SK-N-SH treated with all-trans-retinoic acid at 6 μM for 48 hours (cell line): ENCODE measurements at regions not wholly inside any gene's neighbourhood (a gene's known extent, or its start where the extent isn't known, plus 50 kb on each side); places are given as distances from the start of the nearest gene placed in this dataset.

ENCODE experiments used
- ATAC-seq: fragments of 200-7000 bp; cut with Tn5 transposase; 3 replicates; pipeline ENCODE4 v1.9.1; 2020; ENCODE audit warnings: mild to moderate bottlenecking, moderate library complexity
- CREB5 ChIP-seq: fragments of 250-450 bp; sonication (Bioruptor Pico); IDR thresholded peaks from 2 replicates; pipeline ENCODE4 v1.5.1; 2020; ENCODE audit warnings: low read depth, mild to moderate bottlenecking, moderate library complexity
- CSDC2 ChIP-seq: fragments of 250-450 bp; sonication (Bioruptor Pico); IDR thresholded peaks from 2 replicates; pipeline ENCODE4 v1.5.0; 2020; ENCODE audit warnings: mild to moderate bottlenecking, moderate library complexity
- CSRNP3 ChIP-seq: fragments of 250-450 bp; sonication (Bioruptor Pico); IDR thresholded peaks from 2 replicates; pipeline ENCODE4 v1.5.1; 2021; ENCODE audit warnings: mild to moderate bottlenecking, moderate library complexity
- ESRRG ChIP-seq: fragments of 250-450 bp; sonication (Bioruptor Pico); IDR thresholded peaks from 2 replicates; pipeline ENCODE4 v1.6.1; 2021; ENCODE audit warnings: mild to moderate bottlenecking
- GLIS3 ChIP-seq: fragments of 250-450 bp; sonication (Bioruptor Pico); IDR thresholded peaks from 2 replicates; pipeline ENCODE4 v1.5.0; 2020; ENCODE audit warnings: mild to moderate bottlenecking, moderate library complexity
- ISL1 ChIP-seq: fragments of 250-450 bp; sonication (Bioruptor Pico); IDR thresholded peaks from 2 replicates; pipeline ENCODE4 v2.1.2; 2022; ENCODE audit warnings: mild to moderate bottlenecking, moderate library complexity
- OSR1 ChIP-seq: fragments of 250-450 bp; sonication (Bioruptor Pico); IDR thresholded peaks from 2 replicates; pipeline ENCODE4 v1.8.0; 2022; ENCODE audit warnings: moderate library complexity, mild to moderate bottlenecking, inconsistent platforms
- PATZ1 ChIP-seq: fragments of 250-450 bp; sonication (Bioruptor Pico); IDR thresholded peaks from 2 replicates; pipeline ENCODE4 v1.8.0; 2020; ENCODE audit warnings: mild to moderate bottlenecking, moderate library complexity, borderline replicate concordance
- POU6F1 ChIP-seq: fragments of 250-450 bp; sonication (Bioruptor Pico); IDR thresholded peaks from 2 replicates; pipeline ENCODE4 v1.8.0; 2021; ENCODE audit warnings: low read depth, mild to moderate bottlenecking, moderate library complexity, borderline replicate concordance
- PPARA ChIP-seq: fragments of 250-450 bp; sonication (Bioruptor Pico); IDR thresholded peaks from 2 replicates; pipeline ENCODE4 v1.5.0; 2020; ENCODE audit warnings: mild to moderate bottlenecking, borderline replicate concordance
- RARB ChIP-seq: fragments of 250-450 bp; sonication (Bioruptor Pico); IDR thresholded peaks from 2 replicates; pipeline ENCODE4 v1.8.0; 2021; ENCODE audit warnings: mild to moderate bottlenecking, moderate library complexity
- SNAI2 ChIP-seq: fragments of 250-450 bp; sonication (Bioruptor Pico); IDR thresholded peaks from 2 replicates; pipeline ENCODE4 v1.5.0; 2020; ENCODE audit warnings: mild to moderate bottlenecking, moderate library complexity
- TCF4 ChIP-seq: fragments of 250-450 bp; sonication (Bioruptor Pico); IDR thresholded peaks from 2 replicates; pipeline ENCODE4 v1.8.0; 2021; ENCODE audit warnings: mild to moderate bottlenecking, moderate library complexity, borderline replicate concordance
- TOX ChIP-seq: fragments of 250-450 bp; sonication (Bioruptor Pico); IDR thresholded peaks from 2 replicates; pipeline ENCODE4 v1.8.0; 2021; ENCODE audit warnings: mild to moderate bottlenecking, moderate library complexity, borderline replicate concordance
- TSHZ2 ChIP-seq: fragments of 250-450 bp; sonication (Bioruptor Pico); IDR thresholded peaks from 2 replicates; pipeline ENCODE4 v1.5.0; 2020; ENCODE audit warnings: mild to moderate bottlenecking, moderate library complexity
- ZC3H10 ChIP-seq: fragments of 250-450 bp; sonication (Bioruptor Pico); IDR thresholded peaks from 2 replicates; pipeline ENCODE4 v1.5.1; 2021; ENCODE audit warnings: mild to moderate bottlenecking, moderate library complexity
- ZFP30 ChIP-seq: fragments of 450-650 bp; formaldehyde crosslinking; IDR thresholded peaks from 2 replicates; pipeline ENCODE4 v1.5.0; 2022; ENCODE audit warnings: mild to moderate bottlenecking, moderate library complexity
- ZNF565 ChIP-seq: fragments of 450-650 bp; formaldehyde crosslinking; conservative IDR thresholded peaks from 2 replicates; pipeline ENCODE4 v1.5.0; 2020; ENCODE audit warnings: low read depth, mild to moderate bottlenecking, moderate library complexity
- ZNF70 ChIP-seq: fragments of 450-650 bp; formaldehyde crosslinking; IDR thresholded peaks from 2 replicates; pipeline ENCODE4 v1.5.0; 2020; ENCODE audit warnings: mild to moderate bottlenecking, moderate library complexity
- ZNF8 ChIP-seq: fragments of 450-650 bp; formaldehyde crosslinking; IDR thresholded peaks from 2 replicates; pipeline ENCODE4 v1.5.0; 2020; ENCODE audit warnings: mild to moderate bottlenecking, moderate library complexity

- TF ChIP-seq TOX (CRISPR knock-in tag) (no peak), SNAI2 (CRISPR knock-in tag) (no peak), TSHZ2 (CRISPR knock-in tag) (no peak), ZFP30 (CRISPR knock-in tag) (no peak), CSDC2 (no peak), OSR1 (CRISPR knock-in tag) (no peak), POU6F1 (CRISPR knock-in tag) (no peak), ZC3H10 (CRISPR knock-in tag) (no peak), RARB (CRISPR knock-in tag) (no peak), CREB5 (no peak), GLIS3 (no peak), PPARA (no peak), PATZ1 (CRISPR knock-in tag) (no peak), ZNF8 (CRISPR knock-in tag) (no peak), TCF4 (no peak)
- no peak for ATAC-seq
These were observed 145.4 kb downstream of the IRX5 start for GRCh38 chr16:55076053-55076452.

GRCh38 chr16:55077266-55077665, 146.6 kb downstream of the IRX5 start:
- no peak for TF ChIP-seq ZC3H10 (CRISPR knock-in tag)
- TF ChIP-seq ESRRG (CRISPR knock-in tag) = no peak
- no peak for TF ChIP-seq GLIS3
- no peak for TF ChIP-seq CSDC2
- ATAC-seq = no peak

- TF ChIP-seq ISL1 (CRISPR knock-in tag) = no peak
- no peak for TF ChIP-seq ZC3H10 (CRISPR knock-in tag)
- no peak for TF ChIP-seq ZNF565 (CRISPR knock-in tag)
- no peak for TF ChIP-seq ZNF70
- TF ChIP-seq OSR1 (CRISPR knock-in tag) = no peak
- no peak for TF ChIP-seq CSDC2
- no peak for TF ChIP-seq CREB5
- TF ChIP-seq TCF4 = no peak
- no peak for TF ChIP-seq CSRNP3 (CRISPR knock-in tag)
- TF ChIP-seq POU6F1 (CRISPR knock-in tag) = no peak
- TF ChIP-seq PPARA = no peak
- TF ChIP-seq ZNF8 (CRISPR knock-in tag) = no peak
- TF ChIP-seq ZFP30 (CRISPR knock-in tag) = no peak
- no peak for TF ChIP-seq ESRRG (CRISPR knock-in tag)
- no peak for TF ChIP-seq SNAI2 (CRISPR knock-in tag)
- no peak for TF ChIP-seq TSHZ2 (CRISPR knock-in tag)
- no peak for ATAC-seq
These were observed 147.5 kb downstream of the IRX5 start for GRCh38 chr16:55078153-55078552.
